Keratinocyte (primary cell): ENCODE measurements at regions not wholly inside any gene's neighbourhood (a gene's known extent, or its start where the extent isn't known, plus 50 kb on each side); places are given as distances from the start of the nearest gene placed in this dataset.

Source experiments
- DNase-seq: peaks from one replicate; pipeline ENCODE4 v3.0.0-alpha.2; 2011; ENCODE audit warnings: low read depth, missing footprints, low spot score
- FAIRE-seq: peaks from 2 replicates; lab custom pipeline; 2011; peaks lifted over from hg19 to GRCh38; lab: Jason Lieb, UNC
- H2AFZ ChIP-seq: 2 replicates; pipeline ENCODE4 v1.6.0; 2012; ENCODE audit warnings: low read length, control low read depth, inconsistent platforms; ENCODE audit not compliant: control insufficient read depth
- H3K27ac ChIP-seq: 2 replicates; pipeline ENCODE4 v1.5.1; 2011; ENCODE audit warnings: low read length; ENCODE audit not compliant: control insufficient read depth, insufficient read depth
- H3K27me3 ChIP-seq: 3 replicates; pipeline ENCODE4 v1.6.0; 2011; ENCODE audit warnings: low read length; ENCODE audit not compliant: control insufficient read depth, insufficient read depth; ENCODE audit errors: extremely low read depth
- H3K36me3 ChIP-seq, 2 experiments: 2 replicates in 1 of 2; 3 replicates in 1 of 2; pipeline ENCODE4 v1.5.1; 2011; ENCODE audit warnings: low read length in 2 of 2, mild to moderate bottlenecking in 1 of 2; ENCODE audit not compliant: control insufficient read depth in 2 of 2, insufficient read depth in 2 of 2; ENCODE audit errors: extremely low read depth in 1 of 2
- H3K4me1 ChIP-seq: 3 replicates; pipeline ENCODE4 v1.5.1; 2011; ENCODE audit warnings: low read length; ENCODE audit not compliant: control insufficient read depth, insufficient read depth; ENCODE audit errors: extremely low read depth
- H3K4me2 ChIP-seq: 3 replicates; pipeline ENCODE4 v1.6.0; 2011; ENCODE audit warnings: low read depth, low read length; ENCODE audit not compliant: control insufficient read depth, insufficient read depth; ENCODE audit errors: extremely low read depth
- H3K4me3 ChIP-seq, 3 experiments: fragments of 200-600 bp in 1 of 3; sonication (generic) in 1 of 3; 2 replicates in 2 of 3; 3 replicates in 1 of 3; pipeline ENCODE4 v1.5.1; 2011 to 2016; ENCODE audit warnings: low read length in 3 of 3, mild to moderate bottlenecking in 3 of 3, control low read depth in 2 of 3, inconsistent platforms in 1 of 3, low read depth in 1 of 3, mixed read lengths in 1 of 3, mixed run types in 1 of 3, moderate library complexity in 1 of 3; ENCODE audit not compliant: control insufficient read depth in 2 of 3, insufficient read depth in 2 of 3; ENCODE audit errors: extremely low read depth in 1 of 3
- H3K79me2 ChIP-seq: 2 replicates; pipeline ENCODE4 v1.6.0; 2012; ENCODE audit warnings: low read length; ENCODE audit not compliant: control insufficient read depth, insufficient read depth
- H3K9ac ChIP-seq: 3 replicates; pipeline ENCODE4 v1.6.0; 2011; ENCODE audit warnings: low read length; ENCODE audit not compliant: control insufficient read depth, insufficient read depth; ENCODE audit errors: extremely low read depth
- H3K9me1 ChIP-seq: 3 replicates; pipeline ENCODE4 v1.6.0; 2011; ENCODE audit warnings: low read length; ENCODE audit not compliant: control insufficient read depth, insufficient read depth; ENCODE audit errors: extremely low read depth
- H3K9me3 ChIP-seq: 2 replicates; pipeline ENCODE4 v1.5.1; 2012; ENCODE audit warnings: low read depth, low read length; ENCODE audit not compliant: control insufficient read depth
- H4K20me1 ChIP-seq: 3 replicates; pipeline ENCODE4 v1.6.0; 2011; ENCODE audit warnings: low read length; ENCODE audit not compliant: control insufficient read depth, insufficient read depth; ENCODE audit errors: extremely low read depth
- EZH2 ChIP-seq: IDR thresholded peaks from one replicate; pipeline ENCODE4 v1.6.1; 2012; ENCODE audit warnings: inconsistent platforms, mild to moderate bottlenecking, low read length, moderate library complexity
- dilution Hi-C: fragments of 300-500 bp; cut with MboI; formaldehyde crosslinking; loops from one replicate; pipeline ENCODE4 v1.7.0; 2020; ENCODE audit warnings: low sequenced_read_pairs; ENCODE audit not compliant: extremely low pct_ligation_motif_present
- TF ChIP-seq, protein P1 (sequence below), 3 experiments: IDR thresholded peaks in 1 of 3; conservative IDR thresholded peaks in 1 of 3; optimal IDR thresholded peaks in 1 of 3; 2 replicates in 2 of 3; 3 replicates in 1 of 3; pipeline versions ENCODE3 to v1.5.1; 2011; ENCODE audit warnings: low read length in 3 of 3, mild to moderate bottlenecking in 3 of 3, moderate library complexity in 2 of 3, control low read depth in 1 of 3, inconsistent platforms in 1 of 3; ENCODE audit not compliant: insufficient read depth in 2 of 3; ENCODE audit errors: extremely low read depth in 1 of 3

DNA sequence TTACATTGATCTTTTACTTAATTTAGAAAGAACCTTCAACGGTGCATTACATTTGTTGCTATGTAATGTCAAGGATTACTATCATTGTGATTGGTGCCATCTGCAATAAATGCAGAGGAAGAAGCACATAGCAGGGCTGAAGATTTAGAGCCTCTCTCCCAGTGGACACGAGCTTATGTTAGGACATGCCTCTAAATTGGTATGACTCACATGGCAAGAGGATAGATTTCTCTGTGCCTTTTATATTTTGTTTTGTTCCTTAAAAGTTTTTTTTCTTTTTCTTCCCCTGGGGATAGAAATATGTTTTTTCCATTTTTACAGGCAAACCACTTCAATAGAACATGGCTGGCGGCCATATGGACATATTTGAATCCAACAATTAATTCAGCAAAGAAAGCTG is 205.0 kb upstream of the HAND2 start:
- Histone ChIP-seq H4K20me1 (no peaks in the 10 kb centered on the region), H2AFZ (no peak overlapping the region), H3K4me2 (no peak overlapping the region), H3K9ac (no peak overlapping the region), H3K4me1 (no peaks in the 10 kb centered on the region), H3K27ac (no peak overlapping the region), H3K79me2 (no peaks in the 10 kb centered on the region), H3K9me3 (no peaks in the 10 kb centered on the region), H3K4me3 (no peak overlapping the region), H3K36me3 (no peaks in the 10 kb centered on the region), H3K9me1 (no peaks in the 10 kb centered on the region), H3K27me3 (no peaks in the 10 kb centered on the region)
- dilution Hi-C loops = no loop called here
- DNase-seq (no peak), FAIRE-seq (no peak)
- TF ChIP-seq EZH2 = no peak
- TF ChIP-seq, protein P1, sequence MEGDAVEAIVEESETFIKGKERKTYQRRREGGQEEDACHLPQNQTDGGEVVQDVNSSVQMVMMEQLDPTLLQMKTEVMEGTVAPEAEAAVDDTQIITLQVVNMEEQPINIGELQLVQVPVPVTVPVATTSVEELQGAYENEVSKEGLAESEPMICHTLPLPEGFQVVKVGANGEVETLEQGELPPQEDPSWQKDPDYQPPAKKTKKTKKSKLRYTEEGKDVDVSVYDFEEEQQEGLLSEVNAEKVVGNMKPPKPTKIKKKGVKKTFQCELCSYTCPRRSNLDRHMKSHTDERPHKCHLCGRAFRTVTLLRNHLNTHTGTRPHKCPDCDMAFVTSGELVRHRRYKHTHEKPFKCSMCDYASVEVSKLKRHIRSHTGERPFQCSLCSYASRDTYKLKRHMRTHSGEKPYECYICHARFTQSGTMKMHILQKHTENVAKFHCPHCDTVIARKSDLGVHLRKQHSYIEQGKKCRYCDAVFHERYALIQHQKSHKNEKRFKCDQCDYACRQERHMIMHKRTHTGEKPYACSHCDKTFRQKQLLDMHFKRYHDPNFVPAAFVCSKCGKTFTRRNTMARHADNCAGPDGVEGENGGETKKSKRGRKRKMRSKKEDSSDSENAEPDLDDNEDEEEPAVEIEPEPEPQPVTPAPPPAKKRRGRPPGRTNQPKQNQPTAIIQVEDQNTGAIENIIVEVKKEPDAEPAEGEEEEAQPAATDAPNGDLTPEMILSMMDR (optimal IDR thresholded peaks at IDR 0.05 in 1 of 3, IDR thresholded peaks at IDR 0.05 in 1 of 3, conservative IDR thresholded peaks at IDR 0.05 in 1 of 3; ENCODE audit: extremely low read depth in 1 of 3, insufficient read depth in 2 of 3, low read length in 3 of 3) = no peak

DNA sequence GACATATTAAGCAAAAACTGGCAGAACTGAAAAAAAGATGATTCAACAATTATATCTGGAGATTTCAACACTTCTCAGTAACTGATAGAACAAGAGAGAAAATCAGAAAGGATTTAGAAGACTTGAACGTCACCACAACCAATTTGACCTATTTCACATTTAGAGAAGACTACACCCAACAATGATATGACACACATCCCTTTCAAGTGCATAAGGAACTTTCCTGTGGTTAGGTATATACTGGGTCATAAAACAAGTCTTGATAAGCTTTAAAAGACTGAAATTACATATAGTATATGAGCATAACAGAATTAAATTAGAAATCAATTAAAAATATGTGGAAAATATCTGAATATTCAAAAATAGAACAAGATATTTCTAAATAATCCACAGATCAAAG is 201.2 kb upstream of the HAND2 start:
- TF ChIP-seq EZH2 = no peak
- TF ChIP-seq, protein P1 (optimal IDR thresholded peaks at IDR 0.05 in 1 of 3, IDR thresholded peaks at IDR 0.05 in 1 of 3, conservative IDR thresholded peaks at IDR 0.05 in 1 of 3; ENCODE audit: extremely low read depth in 1 of 3, insufficient read depth in 2 of 3, low read length in 3 of 3) = no peak

More for the DNA sequence above, 201.2 kb upstream of the HAND2 start:
- H2AFZ ChIP-seq = no peak overlapping the region
- DNase-seq (no peak), FAIRE-seq (no peak)
- H3K9ac ChIP-seq = no peak overlapping the region
- dilution Hi-C loops = no loop called here
- H3K4me1 ChIP-seq = no peaks in the 10 kb centered on the region
- no peak overlapping the region for H3K4me3 ChIP-seq
- no peaks in the 10 kb centered on the region for H3K79me2 ChIP-seq
- no peaks in the 10 kb centered on the region for H3K36me3 ChIP-seq
- no peaks in the 10 kb centered on the region for H3K9me1 ChIP-seq
- no peaks in the 10 kb centered on the region for H3K27me3 ChIP-seq
- H3K27ac ChIP-seq = no peak overlapping the region
- no peaks in the 10 kb centered on the region for H4K20me1 ChIP-seq
- no peak overlapping the region for H3K4me2 ChIP-seq
- H3K9me3 ChIP-seq = no peaks in the 10 kb centered on the region
